Peyer's patch (tissue), 4 donors: ENCODE measurements at regions not wholly inside any gene's neighbourhood (a gene's known extent, or its start where the extent isn't known, plus 50 kb on each side); places are given as distances from the start of the nearest gene placed in this dataset.

Source experiments
- DNase-seq, 3 donors: peaks; one replicate each; pipeline ENCODE4 v3.0.0-alpha.2; 2017 to 2019
- H3K27ac ChIP-seq, 4 donors: fragments of 200-600 bp; sonication (generic); one replicate each; pipeline ENCODE4 v1.5.1; 2016 to 2019
- H3K27me3 ChIP-seq, 2 donors: fragments of 200-600 bp; sonication (generic); one replicate each; pipeline ENCODE4 v1.5.1; 2019
- H3K36me3 ChIP-seq, 3 donors: fragments of 200-600 bp; sonication (generic); one replicate each; pipeline ENCODE4 v1.5.1; 2016 to 2019
- H3K4me1 ChIP-seq, 4 donors: fragments of 200-600 bp; sonication (generic); one replicate each; pipeline ENCODE4 v1.5.1; 2016 to 2019
- H3K4me3 ChIP-seq, 4 donors: fragments of 200-600 bp; sonication (generic); 1 replicate in 3 of 4; 2 replicates in 1 of 4; pipeline ENCODE4 v1.5.1; 2016 to 2019; ENCODE audit warnings: mild to moderate bottlenecking in 1 of 4
- H3K9me3 ChIP-seq, 4 donors: fragments of 200-600 bp; sonication (generic); one replicate each; pipeline ENCODE4 v1.5.1; 2016 to 2019; ENCODE audit warnings: mild to moderate bottlenecking in 1 of 4
- CTCF ChIP-seq, 6 experiments: fragments of 450-650 bp in 4 of 6; fragments of 200-600 bp in 2 of 6; sonication (generic) in 1 of 6; IDR thresholded peaks; one replicate each; pipeline ENCODE4 v1.5.1; 2017 to 2019; ENCODE audit warnings: antibody characterized with exemption in 6 of 6, mild to moderate bottlenecking in 3 of 6, moderate library complexity in 1 of 6
- POLR2A ChIP-seq, 2 donors: fragments of 450-650 bp; IDR thresholded peaks; one replicate each; pipeline ENCODE4 v1.5.1; 2017; ENCODE audit warnings: antibody characterized with exemption in 2 of 2, mild to moderate bottlenecking in 2 of 2, moderate library complexity in 2 of 2

- Histone ChIP-seq H3K27ac (no peak overlapping the region), H3K36me3 (no peaks in the 10 kb centered on the region), H3K4me1 (no peaks in the 10 kb centered on the region), H3K4me3 (no peak overlapping the region), H3K27me3 (no peaks in the 10 kb centered on the region), H3K9me3 (no peaks in the 10 kb centered on the region)
- no peak for DNase-seq
- no peak for TF ChIP-seq POLR2A (IDR thresholded peaks at IDR 0.05)
- no peak for TF ChIP-seq CTCF (IDR thresholded peaks at IDR 0.05)
Measured at GRCh38 chr18:55738483-55739114, 150.6 kb upstream of the TCF4 start.

GRCh38 chr18:55737781-55738468 lies 149.9 kb upstream of the TCF4 start:
- Histone ChIP-seq H3K9me3 (no peaks in the 10 kb centered on the region), H3K27ac (no peak overlapping the region), H3K4me3 (no peak overlapping the region), H3K36me3 (no peaks in the 10 kb centered on the region), H3K4me1 (no peaks in the 10 kb centered on the region), H3K27me3 (no peaks in the 10 kb centered on the region)
- DNase-seq, result no peak
- TF ChIP-seq CTCF (IDR thresholded peaks at IDR 0.05), result no peak
- TF ChIP-seq POLR2A (IDR thresholded peaks at IDR 0.05), result no peak

GRCh38 chr18:55737266-55737665 lies 149.3 kb upstream of the TCF4 start:
- Histone ChIP-seq H3K27ac (no peak overlapping the region), H3K4me1 (no peaks in the 10 kb centered on the region), H3K4me3 (no peak overlapping the region), H3K27me3 (no peaks in the 10 kb centered on the region), H3K36me3 (no peaks in the 10 kb centered on the region), H3K9me3 (no peaks in the 10 kb centered on the region)
- no peak for DNase-seq
- TF ChIP-seq CTCF (IDR thresholded peaks at IDR 0.05) (no peak), POLR2A (IDR thresholded peaks at IDR 0.05) (no peak)

- no peaks in the 10 kb centered on the region for H3K27me3 ChIP-seq
- H3K9me3 ChIP-seq, result no peaks in the 10 kb centered on the region
- no peak for DNase-seq
- H3K4me1 ChIP-seq, result no peaks in the 10 kb centered on the region
- no peaks in the 10 kb centered on the region for H3K36me3 ChIP-seq
- no peak overlapping the region for H3K27ac ChIP-seq
- TF ChIP-seq POLR2A (IDR thresholded peaks at IDR 0.05), result no peak
- TF ChIP-seq CTCF (IDR thresholded peaks at IDR 0.05), result no peak
- no peak overlapping the region for H3K4me3 ChIP-seq
Measured at GRCh38 chr18:55735969-55736368, 148.0 kb upstream of the TCF4 start.

GRCh38 chr18:55735199-55735855 lies 147.3 kb upstream of the TCF4 start:
- DNase-seq, result no peak
- Histone ChIP-seq H3K27ac (no peak overlapping the region), H3K4me1 (no peaks in the 10 kb centered on the region), H3K9me3 (no peaks in the 10 kb centered on the region), H3K4me3 (no peak overlapping the region), H3K27me3 (no peaks in the 10 kb centered on the region), H3K36me3 (no peaks in the 10 kb centered on the region)
- TF ChIP-seq CTCF (IDR thresholded peaks at IDR 0.05) (no peak), POLR2A (IDR thresholded peaks at IDR 0.05) (no peak)
